ENCODE measurements at regions not wholly inside any gene's neighbourhood (a gene's known extent, or its start where the extent isn't known, plus 50 kb on each side); places are given as distances from the start of the nearest gene placed in this dataset.

DNA sequence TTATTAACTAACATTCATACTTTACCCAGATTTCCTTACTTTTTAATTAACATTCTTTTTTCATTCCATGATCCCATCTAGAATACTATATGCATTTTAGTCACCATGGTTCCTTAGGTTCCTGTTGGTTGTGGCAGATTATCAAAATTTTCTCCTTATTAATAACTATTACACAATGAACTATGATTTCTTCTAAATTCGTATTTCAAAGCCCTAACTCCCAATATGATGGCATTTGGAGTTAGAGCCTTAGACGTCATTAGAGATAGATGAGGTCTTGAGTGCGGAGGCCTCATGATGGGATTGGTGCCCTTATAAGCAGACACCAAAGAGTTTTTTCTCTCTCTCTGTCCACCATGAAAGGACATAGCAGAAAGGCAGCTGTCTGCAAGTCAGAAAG lies 485.4 kb downstream of the TLR4 start:
- no peaks in the 10 kb centered on the region for H3K27me3 ChIP-seq (ENCODE audit: control insufficient read depth, insufficient read depth, low read length)
- no peak for TF ChIP-seq CTCF (IDR thresholded peaks at IDR 0.05; ENCODE audit: insufficient read depth, low read depth, low read length)
- ChIA-PET CTCF (no interaction called here), POLR2A (no interaction called here)
- DNase-seq (ENCODE audit: low read depth) = no peak
- no peak overlapping the region for H3K4me3 ChIP-seq (ENCODE audit: low read depth, low read length)
- no peaks in the 10 kb centered on the region for H3K36me3 ChIP-seq (ENCODE audit: control insufficient read depth, insufficient read depth, low read length)

GRCh38 chr9:118192807-118193206 lies 488.6 kb downstream of the TLR4 start:
- CTCF ChIA-PET = no interaction called here
- Histone ChIP-seq H3K4me3 (ENCODE audit: low read depth, low read length) (no peak overlapping the region), H3K36me3 (ENCODE audit: control insufficient read depth, insufficient read depth, low read length) (no peaks in the 10 kb centered on the region), H3K27me3 (ENCODE audit: control insufficient read depth, insufficient read depth, low read length) (no peaks in the 10 kb centered on the region)
- POLR2A ChIA-PET = no interaction called here
- DNase-seq (ENCODE audit: low read depth) = no peak
- TF ChIP-seq CTCF (IDR thresholded peaks at IDR 0.05; ENCODE audit: insufficient read depth, low read depth, low read length) = no peak

GRCh38 chr9:118209343-118209742 lies 505.1 kb downstream of the TLR4 start:
- no peak overlapping the region for H3K4me3 ChIP-seq (ENCODE audit: low read depth, low read length)
- no peaks in the 10 kb centered on the region for H3K27me3 ChIP-seq (ENCODE audit: control insufficient read depth, insufficient read depth, low read length)
- TF ChIP-seq CTCF (IDR thresholded peaks at IDR 0.05; ENCODE audit: insufficient read depth, low read depth, low read length) = no peak
- H3K36me3 ChIP-seq (ENCODE audit: control insufficient read depth, insufficient read depth, low read length) = no peaks in the 10 kb centered on the region
- ChIA-PET CTCF (no interaction called here), POLR2A (no interaction called here)
- DNase-seq (ENCODE audit: low read depth) = no peak

GRCh38 chr9:118215549-118215948 lies 511.3 kb downstream of the TLR4 start:
- no peak overlapping the region for H3K4me3 ChIP-seq (ENCODE audit: low read depth, low read length)
- no peak for TF ChIP-seq CTCF (IDR thresholded peaks at IDR 0.05; ENCODE audit: insufficient read depth, low read depth, low read length)
- no peaks in the 10 kb centered on the region for H3K36me3 ChIP-seq (ENCODE audit: control insufficient read depth, insufficient read depth, low read length)
- no peaks in the 10 kb centered on the region for H3K27me3 ChIP-seq (ENCODE audit: control insufficient read depth, insufficient read depth, low read length)
- no peak for DNase-seq (ENCODE audit: low read depth)
- CTCF ChIA-PET = no interaction called here
- POLR2A ChIA-PET = no interaction called here

- DNase-seq (ENCODE audit: low read depth) = no peak
- CTCF ChIA-PET = no interaction called here
- POLR2A ChIA-PET = no interaction called here
- H3K36me3 ChIP-seq (ENCODE audit: control insufficient read depth, insufficient read depth, low read length) = no peaks in the 10 kb centered on the region
- no peak for TF ChIP-seq CTCF (IDR thresholded peaks at IDR 0.05; ENCODE audit: insufficient read depth, low read depth, low read length)
- H3K27me3 ChIP-seq (ENCODE audit: control insufficient read depth, insufficient read depth, low read length) = no peaks in the 10 kb centered on the region
- H3K4me3 ChIP-seq (ENCODE audit: low read depth, low read length) = no peak overlapping the region
Observed at GRCh38 chr9:118222375-118222774, 518.2 kb downstream of the TLR4 start.

Data from BJ (cell line).